ENCODE measurements at regions not wholly inside any gene's neighbourhood (a gene's known extent, or its start where the extent isn't known, plus 50 kb on each side); places are given as distances from the start of the nearest gene placed in this dataset.
"Not testable (repeated sequence)": the region's sequence is repeated elsewhere in the genome, so short reads cannot be mapped to it uniquely, and the experiment has no call there.

DNA sequence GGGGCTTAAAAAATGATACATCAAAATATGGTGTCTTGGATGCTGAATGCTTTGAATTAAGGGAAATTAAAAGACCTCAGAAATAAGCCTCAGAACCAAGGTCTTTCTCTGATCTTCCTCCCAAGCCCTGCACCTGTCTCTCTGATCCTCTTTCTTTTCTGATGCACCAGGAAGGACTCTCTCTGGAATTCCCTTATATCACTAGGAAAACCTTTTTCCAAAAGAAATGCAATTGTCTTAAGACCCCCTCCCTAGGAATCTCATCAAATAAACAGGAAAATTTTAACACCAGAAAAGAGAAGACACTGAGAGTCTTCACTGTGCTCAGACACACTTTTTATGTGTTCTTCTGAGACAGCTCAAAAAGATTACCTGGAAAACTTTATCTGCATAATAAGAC, 159.5 kb upstream of the PTBP2 start:
- no peak for DNase-seq

DNA sequence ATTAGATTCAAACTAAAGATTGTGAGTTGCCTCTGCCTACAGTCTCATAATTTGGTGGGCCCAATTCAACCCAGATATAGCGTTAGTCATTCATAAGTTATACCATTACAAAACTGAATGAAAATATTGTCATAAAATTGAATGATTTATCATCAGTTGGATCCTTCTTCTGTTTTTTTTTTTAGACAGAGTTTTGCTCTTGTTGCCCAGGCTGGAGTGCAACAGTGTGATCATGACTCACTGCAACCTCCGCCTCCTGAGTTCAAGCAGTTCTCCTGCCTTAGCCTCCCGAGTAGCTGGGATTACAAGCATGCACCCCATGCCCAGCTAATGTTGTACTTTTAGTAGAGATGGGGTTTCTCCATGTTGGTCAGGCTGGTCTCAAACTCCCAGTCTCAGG, 157.2 kb upstream of the PTBP2 start:
- not testable (repeated sequence) for DNase-seq

DNA sequence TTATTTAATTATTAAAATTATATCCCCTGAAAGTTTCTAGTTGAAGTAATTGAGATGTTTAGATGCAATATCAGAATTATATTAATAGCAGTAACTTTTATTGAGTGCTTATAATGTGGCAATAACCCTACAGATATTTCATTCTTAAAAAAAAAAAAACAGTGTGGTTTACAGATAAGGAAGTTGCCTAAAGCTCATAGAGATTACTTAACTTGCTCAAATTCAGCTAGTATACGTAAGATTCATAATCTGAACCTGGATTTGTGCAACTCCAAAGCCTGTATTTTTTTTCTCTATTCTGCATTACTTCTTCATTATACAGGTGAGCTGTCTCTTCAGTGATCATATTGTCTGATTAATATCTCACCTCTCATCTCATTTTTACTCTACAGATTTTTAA, 156.0 kb upstream of the PTBP2 start:
- no peak for DNase-seq

DNA sequence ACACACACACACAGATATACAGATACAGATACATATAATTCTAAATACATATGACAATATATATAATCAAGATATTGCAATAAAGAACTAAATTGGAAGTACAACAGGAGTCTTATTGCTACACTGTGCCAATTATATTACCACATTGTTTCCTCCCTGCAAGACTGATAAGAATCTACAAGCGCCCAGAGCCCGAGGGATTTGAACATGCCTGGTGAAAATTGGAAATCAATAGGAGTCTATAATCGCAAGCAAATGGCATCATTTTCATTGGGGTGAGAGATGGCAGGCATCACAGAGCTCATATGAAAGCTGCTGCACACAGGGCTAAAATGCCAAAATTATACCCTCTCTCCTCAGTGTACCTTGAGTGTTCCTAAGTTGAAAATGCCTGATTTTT, 152.9 kb upstream of the PTBP2 start:
- DNase-seq, result no peak

DNA sequence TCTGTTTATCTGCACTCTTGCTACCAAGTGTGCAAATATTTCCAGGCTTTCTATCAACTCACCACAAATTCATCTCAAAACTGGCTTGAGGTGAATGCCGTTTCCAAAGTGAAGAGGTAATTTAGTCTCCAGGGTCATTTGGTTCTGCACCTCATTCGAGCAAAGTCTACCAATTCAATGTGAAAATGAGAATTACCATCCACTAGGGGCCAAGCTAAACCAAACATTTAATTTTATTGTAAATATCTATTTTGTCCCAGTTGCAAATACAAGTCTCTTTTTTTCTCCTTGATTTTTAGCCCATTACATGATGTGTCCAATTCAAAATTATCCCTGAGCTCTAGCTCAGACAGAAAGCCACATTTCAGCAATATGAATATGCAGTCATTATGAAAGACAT, 152.3 kb upstream of the PTBP2 start:
- no peak for DNase-seq

DNA sequence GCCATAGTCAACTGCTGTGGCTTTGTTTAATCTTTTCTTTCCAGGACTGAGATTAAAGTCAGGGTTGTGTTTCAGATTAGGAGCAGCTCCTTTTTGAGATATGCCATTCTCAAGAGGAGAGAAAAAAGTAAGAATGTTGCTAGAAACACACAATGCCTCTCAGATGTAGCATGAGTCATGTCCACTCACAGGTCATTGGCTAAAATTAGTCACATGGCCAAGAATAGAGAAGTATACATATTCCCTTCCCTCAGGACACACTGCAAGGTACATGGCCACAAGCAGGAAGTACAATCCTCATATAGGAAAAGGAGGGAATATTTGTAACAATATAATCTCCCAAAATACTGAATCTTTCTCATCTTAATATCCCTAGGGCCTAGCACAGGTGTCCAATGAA, 141.9 kb upstream of the PTBP2 start:
- no peak for DNase-seq

DNA sequence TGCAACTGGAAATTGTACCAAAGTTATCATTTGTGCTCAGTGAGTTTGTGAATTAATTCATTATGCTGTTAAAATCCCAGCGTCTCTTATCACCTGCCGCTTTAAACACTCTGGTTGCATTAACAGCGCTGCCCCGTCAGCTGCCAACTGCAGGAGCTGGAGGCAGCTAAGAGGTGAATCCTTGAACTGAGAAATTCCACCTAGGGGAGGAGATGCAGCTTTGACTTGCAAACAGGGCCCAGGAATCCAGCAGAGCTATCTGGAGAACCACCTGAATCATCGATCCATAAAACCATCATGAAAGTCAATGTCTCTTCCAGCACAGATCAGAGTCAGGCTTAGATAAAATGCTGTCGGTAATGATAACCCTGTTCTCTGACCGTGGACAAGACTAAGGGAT, 140.7 kb upstream of the PTBP2 start:
- no peak for DNase-seq

DNA sequence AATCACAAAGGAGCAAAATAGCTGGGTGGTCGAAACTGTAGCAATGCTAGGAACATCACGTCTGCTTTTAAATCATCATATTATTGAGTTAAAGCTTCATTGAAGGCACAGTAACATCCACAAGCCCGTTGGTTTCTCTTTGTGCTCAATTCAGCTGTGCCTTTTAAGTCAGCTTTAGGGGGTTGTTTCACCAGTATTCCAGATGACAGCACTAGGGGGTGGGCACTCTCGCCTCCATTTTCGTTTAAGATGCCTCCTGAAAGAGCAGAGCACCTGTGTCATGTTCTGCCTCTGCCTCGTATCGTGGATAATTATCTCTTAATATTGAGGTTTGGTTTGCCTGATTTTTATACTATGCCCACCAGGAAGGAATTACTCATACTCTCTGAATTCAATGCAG, 139.8 kb upstream of the PTBP2 start:
- no peak for DNase-seq

DNA sequence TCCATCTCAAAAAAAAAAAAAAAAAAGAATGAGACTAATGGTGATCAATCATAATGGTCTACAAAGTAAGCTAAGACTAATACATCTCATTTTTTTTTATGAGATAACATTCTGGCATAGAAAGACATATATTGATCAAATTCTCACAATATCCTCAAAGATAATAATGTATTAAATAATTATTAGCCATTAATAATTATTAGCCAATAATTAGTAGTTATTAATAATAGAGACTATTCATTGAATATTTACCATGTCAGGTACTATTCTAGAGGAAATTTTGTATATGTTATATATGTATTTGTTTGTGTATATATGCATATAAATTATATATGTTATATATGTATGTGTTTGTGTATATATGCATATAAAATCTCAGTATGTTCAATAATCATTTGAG, 137.7 kb upstream of the PTBP2 start:
- no peak for DNase-seq

DNA sequence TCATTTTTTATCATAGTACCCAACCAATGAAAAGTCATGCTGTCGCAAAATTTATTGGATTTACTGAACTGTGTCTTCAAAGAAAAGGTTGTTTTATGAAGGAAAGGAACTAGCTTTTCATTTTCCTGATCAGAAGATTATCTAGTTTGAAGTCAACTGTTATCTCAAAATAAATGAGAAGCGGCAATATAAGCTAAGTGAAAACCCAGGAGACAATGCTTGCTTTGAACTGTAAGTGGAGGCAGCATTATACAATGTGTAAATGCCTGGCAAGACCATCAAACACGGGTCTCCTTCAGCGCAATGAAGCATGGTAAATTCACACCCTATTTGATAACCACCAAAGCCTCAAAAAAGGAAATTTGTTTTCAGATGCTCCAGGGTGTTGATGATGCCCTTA, 134.4 kb upstream of the PTBP2 start:
- no peak for DNase-seq

DNA sequence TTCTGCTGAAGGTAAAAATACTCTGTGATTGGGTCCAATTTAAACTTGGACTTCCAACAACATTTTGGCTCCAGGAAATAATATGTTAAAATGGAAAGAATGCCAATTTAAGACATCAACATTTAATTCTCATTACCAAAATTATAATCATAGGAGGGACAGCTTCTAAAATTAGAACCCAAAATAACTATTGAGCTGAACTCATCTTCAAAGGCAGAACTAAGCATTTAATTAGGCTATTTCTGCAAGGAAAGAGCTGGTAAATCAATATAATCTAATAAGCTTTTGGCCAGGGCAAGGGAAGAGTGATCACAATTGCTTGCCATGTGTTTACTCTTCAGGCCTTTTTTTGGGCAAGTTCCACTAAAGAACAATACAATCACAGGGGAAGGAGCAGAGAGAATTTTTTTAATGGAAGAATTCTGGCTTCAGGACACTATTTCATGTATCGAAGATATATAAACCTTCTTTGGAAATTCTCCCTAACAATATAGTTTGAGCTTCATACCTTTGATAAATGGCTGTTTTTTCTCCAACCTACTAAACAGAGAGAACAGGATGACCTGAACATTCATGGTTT, 133.1 kb upstream of the PTBP2 start:
- no peak for DNase-seq

DNA sequence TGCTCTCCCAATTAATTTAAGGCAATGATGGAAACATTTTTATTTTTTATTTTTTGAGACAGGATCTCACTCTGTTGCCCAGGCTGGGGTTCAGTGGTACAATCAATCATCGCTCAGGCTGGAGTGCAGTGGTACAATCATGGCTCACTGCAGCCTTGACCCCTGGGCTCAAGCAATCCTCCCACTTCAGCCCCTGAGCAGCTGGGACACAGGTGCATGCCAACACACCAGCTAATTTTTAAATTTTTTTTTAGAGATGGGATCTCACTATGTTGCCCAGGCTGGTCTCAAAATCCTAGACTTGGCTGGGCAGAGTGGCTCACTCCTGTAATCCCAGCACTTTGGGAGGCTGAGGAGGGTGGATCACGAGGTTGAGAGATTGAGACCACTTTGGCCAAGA, 126.1 kb upstream of the PTBP2 start:
- not testable (repeated sequence) for DNase-seq

DNA sequence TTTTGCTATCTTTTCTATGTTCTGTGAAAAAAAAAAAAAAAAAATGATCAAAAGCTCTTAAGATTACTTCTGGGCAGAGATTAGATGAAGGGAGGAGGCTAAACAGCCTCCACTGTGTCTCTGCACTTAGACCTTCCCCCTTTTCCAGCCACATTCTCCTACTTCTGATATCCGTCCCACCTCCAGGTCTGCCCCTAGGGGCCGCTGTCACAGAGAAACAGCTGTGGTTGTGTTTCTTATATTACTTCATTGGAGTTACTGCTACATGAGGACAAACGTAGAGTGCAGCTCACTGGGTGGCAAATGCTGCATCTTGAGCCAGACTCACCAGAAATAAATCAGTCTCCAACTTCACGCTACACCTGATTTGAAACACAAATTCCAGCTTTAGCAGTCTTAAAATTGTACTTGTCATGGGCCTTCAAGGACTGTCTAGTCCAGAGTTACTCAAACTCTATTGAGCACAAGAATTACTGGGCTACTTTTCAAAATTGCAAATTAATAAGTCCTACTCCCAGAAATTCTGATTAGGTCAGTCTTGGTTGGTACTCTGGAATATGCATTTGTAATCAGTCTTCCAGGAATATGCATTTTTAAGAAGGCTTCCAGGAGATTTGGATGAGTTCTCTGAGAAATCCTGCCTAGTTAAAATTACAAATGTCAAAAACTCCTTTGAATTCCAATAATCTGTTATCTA, 125.2 kb upstream of the PTBP2 start:
- DNase-seq, result peak; percentile 40

DNA sequence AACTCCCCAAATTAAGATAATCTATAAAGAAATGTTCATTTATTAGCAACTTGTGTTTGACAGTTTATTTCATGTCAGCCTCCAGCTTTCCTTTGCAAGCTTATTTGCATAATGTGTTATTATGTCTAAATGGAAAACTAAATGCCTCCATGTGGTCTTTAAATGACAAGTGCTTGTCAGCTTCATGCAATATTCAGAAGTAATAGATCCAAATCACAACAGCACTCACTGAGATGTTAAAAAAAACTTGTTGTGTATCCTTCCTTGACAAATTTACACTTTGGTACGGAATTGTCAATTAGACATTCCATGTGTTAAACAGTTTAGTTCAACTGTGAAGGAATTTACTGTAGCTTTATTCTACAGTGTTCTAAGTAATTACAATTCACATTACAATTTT, 124.4 kb upstream of the PTBP2 start:
- DNase-seq, result no peak

DNA sequence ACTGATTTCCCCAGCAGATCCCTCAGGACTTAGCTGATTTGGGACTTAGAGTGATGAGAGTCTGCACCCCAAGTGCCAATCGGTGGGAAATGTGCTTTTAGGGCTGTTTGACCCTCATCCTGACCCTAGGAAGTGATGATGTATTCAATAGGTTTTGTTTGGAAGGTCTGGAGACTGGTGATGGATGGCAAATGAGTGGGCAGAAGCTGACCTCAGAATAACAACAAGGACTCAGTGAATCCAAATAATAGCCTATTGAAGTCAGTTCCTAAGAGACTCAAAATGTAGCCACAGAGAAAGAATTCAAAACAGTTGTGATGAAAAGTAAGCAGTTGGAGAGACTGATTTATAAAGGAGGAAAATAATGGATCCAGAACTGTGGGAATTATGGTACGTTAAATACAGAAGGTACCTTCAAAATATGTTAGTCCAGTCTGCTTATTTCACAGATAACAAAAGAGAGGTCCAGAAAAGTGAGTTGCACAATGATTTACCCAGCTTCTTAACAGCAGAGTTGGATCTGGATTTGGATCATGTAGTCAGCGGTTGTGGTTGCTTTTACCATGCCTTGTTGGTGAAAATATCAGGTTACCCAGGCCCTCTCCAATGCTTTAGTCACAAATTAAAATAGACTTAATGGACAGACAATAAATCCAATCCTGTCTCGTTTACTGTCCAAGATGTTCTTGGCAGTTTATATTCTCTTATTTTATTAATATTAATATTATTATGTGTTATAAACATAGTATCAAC, 123.0 kb upstream of the PTBP2 start:
- DNase-seq, result no peak

DNA sequence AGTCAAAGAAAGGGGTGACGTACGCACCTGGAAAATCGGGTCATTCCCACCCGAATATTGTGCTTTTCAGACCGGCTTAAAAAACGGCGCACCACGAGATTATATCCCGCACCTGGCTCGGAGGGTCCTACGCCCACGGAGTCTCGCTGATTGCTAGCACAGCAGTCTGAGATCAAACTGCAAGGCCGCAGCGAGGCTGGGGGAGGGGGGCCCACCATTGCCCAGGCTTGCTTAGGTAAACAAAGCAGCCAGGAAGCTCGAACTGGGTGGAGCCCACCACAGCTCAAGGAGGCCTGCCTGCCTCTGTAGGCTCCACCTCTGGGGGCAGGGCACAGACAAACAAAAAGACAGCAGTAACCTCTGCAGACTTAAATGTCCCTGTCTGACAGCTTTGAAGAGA, 117.0 kb upstream of the PTBP2 start:
- DNase-seq, result not testable (repeated sequence)

DNA sequence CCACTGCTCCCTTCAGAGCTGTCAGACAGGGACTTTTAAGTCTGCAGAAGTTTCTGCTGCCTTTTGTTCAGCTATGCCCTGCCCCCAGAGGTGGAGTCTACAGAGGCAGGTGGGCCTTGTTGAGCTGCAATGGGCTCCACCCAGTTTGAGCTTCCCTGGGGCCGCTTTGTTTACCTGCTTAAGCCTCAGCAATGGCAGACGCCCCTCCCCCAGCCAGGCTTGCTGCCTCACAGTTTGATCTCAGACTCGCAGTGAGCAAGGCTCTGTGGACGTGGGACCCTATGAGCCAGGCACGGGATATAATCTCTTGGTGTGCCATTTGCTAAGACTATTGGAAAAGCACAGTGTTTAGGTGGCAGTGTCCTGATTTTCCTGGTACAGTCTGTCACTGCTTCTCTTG, 104.2 kb upstream of the PTBP2 start:
- DNase-seq, result not testable (repeated sequence)

DNA sequence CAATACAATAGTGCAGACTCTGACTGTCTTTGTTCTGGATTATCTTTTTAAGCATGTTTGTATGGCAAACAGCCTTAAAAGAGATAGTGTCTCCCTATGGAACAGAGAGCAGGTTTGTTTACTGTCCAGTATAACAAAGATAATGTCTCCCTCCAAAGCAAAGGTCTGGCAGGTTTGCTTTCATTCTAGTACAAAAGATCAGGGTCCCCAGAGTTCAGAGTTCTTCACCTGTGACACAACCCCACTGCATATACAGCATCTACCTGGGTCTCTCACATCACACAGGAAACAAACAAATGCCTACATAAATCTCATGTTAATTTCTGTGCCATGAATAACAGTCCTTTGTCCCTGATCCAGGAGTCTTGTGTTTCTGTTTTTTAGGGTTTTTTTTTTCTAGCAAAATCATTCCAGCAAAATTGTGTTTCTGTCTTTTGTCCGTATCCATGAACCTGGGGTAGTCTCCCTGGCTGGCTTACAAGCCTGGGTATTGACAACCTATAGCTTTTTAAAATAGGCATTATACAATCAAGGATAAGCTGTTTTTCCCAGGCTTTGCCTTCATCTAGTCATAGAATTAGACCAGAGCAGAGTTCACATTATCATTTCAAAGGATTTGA, 89.4 kb upstream of the PTBP2 start:
- DNase-seq, result no peak

DNA sequence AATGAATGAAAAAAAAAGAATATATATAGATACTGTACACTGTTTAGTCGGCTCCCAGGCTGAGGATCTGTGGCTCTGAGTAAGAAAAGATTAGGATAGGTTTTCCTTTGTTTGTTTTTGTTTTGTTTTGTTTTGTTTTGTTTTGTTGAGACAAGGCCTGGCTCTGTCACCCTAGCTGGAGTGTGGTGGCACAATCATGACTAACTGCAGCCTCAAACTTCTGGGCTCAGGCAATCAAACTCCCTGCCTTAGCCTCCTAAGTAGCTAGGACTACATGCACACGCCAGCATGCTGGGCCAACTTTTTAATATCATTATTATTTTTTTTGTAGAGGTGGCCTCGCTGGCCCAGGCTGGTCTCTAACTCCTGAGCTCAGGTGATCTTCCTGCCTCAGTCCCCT, 87.9 kb upstream of the PTBP2 start:
- DNase-seq, result no peak

DNA sequence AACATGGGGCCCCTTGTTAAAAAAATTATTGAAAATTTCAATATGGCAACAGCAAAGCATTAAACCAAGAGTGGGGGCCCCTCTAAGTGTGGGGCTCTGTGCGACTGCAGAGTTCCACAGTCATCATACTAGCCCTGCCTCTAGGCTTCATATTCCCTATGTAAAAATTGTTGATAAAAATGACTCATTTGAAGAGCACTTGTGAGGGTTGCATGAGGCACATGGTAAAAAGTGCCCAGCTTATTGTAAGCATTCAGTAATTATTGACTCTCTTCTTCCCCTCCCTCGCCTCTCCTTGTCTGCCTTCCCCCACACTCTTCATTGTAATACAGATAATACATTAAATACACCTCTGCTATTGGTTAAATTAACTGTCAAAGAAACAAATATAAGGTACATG, 86.7 kb upstream of the PTBP2 start:
- DNase-seq, result no peak

DNA sequence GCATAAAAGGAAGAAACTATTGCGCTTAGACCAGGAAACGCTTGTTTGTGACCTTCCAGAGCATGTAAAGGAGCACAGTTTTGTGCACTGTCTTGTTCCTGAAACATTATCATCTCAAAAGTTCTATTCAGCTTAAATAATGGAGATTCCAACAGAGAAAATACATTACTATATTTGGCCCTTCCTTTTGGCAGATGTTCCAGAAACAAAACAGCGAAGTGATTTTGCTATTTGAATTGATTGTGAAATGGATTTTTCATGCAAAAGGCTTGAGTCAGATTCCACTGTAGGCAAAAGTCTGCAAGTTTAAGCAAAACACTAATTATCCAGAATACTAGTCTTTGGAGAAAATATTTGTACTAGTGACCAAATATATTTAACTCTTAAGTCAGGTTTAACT, 80.3 kb upstream of the PTBP2 start:
- no peak for DNase-seq

DNA sequence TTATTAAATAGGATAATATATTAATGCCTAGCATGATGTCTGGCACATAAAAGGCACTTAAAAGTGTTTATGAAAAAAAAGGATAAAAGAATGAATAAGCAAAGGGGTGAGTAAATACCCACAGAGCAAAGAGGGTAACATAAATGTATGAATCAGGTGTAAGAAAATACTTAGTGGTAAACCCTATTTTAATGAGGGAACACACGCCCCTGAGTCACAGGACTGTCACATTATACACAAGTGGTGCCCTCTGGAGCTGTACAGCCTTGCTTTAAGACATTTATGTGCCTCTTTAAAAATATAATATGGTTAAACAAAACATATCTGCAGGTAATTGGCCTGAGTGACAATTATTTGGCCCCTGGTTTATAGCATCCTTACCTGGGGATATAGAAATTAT, 78.1 kb upstream of the PTBP2 start:
- DNase-seq, result no peak

DNA sequence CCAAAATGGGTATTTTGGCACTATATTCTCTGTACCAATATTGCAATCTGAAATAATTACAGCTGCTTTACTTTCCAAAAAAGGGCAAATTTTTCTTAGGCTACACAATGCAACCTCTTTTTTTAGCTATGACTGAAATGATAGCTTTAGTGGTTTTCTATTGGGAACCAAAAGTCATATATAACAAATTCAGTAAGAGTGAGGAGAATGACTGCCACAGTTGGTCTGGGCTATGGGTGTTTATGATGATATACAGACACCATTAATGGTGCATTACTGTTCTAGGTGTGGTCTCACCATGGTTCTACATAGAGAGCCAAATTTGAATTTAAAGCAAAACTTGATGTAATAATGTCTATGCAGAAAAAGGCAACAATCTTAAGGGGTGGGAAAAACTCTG, 72.3 kb upstream of the PTBP2 start:
- DNase-seq, result no peak

DNA sequence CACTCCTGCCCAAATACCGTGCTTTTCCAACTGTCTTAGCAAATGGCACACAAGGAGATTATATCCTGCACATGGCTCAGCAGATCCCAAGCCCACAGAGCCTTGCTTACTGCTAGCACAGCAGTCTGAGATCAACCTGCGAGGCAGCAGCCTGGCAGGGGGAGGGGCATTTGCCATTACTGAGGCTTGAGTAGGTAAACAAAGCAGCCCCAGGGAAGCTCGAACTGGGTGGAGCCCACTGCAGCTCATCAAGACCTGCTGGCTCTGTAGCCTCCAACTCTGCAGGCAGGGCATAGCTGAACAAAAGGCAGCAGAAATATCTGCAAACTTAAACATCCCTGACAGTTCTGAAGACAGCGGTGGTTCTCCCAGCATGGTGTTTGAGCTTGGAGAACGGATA, 70.1 kb upstream of the PTBP2 start:
- no peak for DNase-seq

Measured in activated CD4-positive, alpha-beta T cell treated with anti-CD3 and anti-CD28 coated beads, Interleukin-10, Interleukin-2, amounts not matched to agents 100 ng/mL and 50 ng/mL, durations not matched to agents 16 hours and 8 hours (primary cell).